A204.1 (cell line): ENCODE measurements at regions not wholly inside any gene's neighbourhood (a gene's known extent, or its start where the extent isn't known, plus 50 kb on each side); places are given as distances from the start of the nearest gene placed in this dataset.
"Not testable (repeated sequence)": the region's sequence is repeated elsewhere in the genome, so short reads cannot be mapped to it uniquely, and the experiment has no call there.

Experiments
- FAIRE-seq: peaks from 2 replicates; lab custom pipeline; 2012; peaks lifted over from hg19 to GRCh38; lab: Jason Lieb, UNC

GRCh38 chr13:69649063-69649392 lies 458.6 kb upstream of the ATXN8OS start:
- no peak for FAIRE-seq

GRCh38 chr13:69648340-69649062 lies 459.1 kb upstream of the ATXN8OS start:
- no peak for FAIRE-seq

DNA sequence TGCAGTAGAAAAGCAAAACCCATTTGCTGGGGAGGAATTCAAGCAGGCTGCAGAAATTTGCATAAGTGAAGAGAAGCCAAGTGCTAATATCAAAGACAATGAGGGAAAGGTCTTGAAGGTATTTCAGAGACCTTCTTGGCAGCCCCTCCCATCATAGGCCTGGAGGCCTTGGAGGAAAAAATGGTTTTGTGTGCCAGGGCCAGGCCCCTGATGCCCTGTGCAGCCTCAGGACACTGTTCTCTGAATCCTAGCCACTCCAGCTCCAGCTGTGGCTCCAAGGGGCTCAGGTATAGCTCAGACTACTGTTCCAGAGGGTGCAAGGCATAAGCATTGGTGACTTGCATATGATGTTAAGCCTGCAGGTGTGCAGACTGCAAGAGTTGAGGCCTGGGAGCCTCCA lies 463.2 kb upstream of the ATXN8OS start:
- FAIRE-seq = no peak

- no peak for FAIRE-seq
Measured at GRCh38 chr13:69641773-69642172, 465.9 kb upstream of the ATXN8OS start.

GRCh38 chr13:69633044-69633443 lies 474.6 kb upstream of the ATXN8OS start:
- peak; percentile 86 for FAIRE-seq

- FAIRE-seq = no peak
Measured at GRCh38 chr13:69623973-69624372, 483.7 kb upstream of the ATXN8OS start.

- no peak for FAIRE-seq
Measured at GRCh38 chr13:69619651-69620050, 488.0 kb upstream of the ATXN8OS start.

GRCh38 chr13:69618838-69619237 lies 488.8 kb upstream of the ATXN8OS start:
- FAIRE-seq = no peak

DNA sequence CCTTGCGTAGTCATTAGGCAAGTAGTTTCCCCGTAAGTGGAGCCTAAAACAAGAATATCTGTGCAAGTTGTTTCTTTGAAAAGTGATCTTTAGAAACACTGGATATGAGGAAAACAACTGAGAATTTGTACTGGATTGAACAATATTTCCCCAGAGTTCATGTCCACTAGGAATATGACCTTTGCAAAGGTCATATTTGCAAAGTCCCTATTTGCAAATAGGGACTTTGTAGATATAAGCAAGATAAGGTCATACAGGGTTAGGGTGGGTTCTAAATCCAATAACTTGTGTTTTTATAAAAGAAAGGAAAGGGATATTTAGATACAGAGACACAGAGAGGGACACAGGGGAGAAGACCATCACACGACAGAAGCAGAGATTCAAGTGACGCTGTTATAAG lies 489.2 kb upstream of the ATXN8OS start:
- no peak for FAIRE-seq

DNA sequence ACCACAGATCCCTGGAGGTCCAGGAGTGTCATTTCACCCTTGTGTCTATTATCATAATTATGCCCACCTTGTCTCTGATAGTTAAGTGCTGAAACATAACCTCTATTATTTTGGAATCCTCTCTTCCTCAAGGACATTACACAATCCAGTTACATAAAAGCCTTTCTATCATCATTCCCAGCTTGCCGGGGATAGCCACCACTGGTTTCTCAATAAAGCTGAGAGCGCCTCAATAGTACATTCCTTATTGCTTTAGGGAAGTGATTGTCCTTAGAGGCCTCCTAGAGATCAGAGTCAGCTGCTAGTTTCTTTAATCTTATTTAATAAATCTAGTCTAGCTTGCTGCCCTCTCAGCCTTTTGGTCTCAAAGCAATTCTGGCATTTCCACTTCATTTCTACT lies 490.0 kb upstream of the ATXN8OS start:
- no peak for FAIRE-seq

- FAIRE-seq = no peak
Measured at GRCh38 chr13:69616396-69616795, 491.2 kb upstream of the ATXN8OS start.

- FAIRE-seq = not testable (repeated sequence)
Measured at GRCh38 chr13:69615055-69615454, 492.6 kb upstream of the ATXN8OS start.

- FAIRE-seq = no peak
Measured at GRCh38 chr13:69604698-69605097, 502.9 kb upstream of the ATXN8OS start.

DNA sequence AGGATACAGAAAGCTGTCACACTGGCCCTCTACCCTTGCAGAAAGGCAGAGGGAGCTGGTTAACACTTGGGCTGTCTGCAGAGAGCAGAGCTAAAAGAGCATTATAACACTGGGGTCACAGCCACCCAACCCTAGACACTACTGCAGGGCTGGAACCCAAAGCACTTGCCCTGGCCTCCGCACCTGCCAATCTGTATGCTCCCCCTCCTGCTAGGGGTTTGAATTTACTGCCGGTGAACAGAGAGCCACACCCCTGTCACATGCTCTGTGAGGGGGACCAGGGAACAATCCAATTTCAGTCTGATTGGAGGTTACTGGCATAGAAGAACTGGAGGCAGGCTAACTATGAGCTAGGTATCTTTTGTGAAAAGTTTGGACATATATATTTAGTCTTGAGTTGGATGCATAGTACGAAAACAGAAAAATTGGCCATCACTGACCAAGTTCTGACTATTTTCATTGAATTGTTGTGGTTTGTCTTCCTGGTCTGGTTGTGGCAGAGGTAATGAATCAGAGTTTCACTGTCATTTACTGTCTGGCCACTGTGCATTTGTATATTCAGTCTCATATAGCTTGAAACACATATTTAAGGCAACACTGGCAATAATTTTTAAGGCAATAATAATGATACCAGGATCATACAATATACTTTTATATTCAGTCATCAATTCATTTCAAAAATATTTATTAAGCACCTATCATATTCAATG lies 504.3 kb upstream of the ATXN8OS start:
- no peak for FAIRE-seq

DNA sequence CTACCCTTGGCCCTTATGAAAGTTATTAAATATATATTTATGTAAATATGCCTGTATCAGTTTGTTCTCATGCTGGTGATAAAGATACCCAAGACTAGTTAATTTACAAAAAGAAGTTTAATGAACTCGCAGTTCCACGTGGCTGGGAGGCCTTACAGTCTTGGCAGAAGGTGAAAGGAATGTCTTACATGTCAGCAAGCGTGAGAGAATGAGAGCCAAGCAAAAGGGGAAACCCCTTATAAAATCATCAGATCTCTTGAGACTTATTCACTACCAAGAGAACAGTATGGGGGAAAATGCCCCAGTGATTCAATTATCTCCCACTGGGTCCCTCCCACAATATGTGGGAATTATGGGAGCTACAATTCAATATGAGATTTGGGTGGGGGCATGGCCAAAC lies 506.0 kb upstream of the ATXN8OS start:
- no peak for FAIRE-seq

GRCh38 chr13:69600811-69601210 lies 506.8 kb upstream of the ATXN8OS start:
- no peak for FAIRE-seq

GRCh38 chr13:69597088-69597487 lies 510.5 kb upstream of the ATXN8OS start:
- no peak for FAIRE-seq

DNA sequence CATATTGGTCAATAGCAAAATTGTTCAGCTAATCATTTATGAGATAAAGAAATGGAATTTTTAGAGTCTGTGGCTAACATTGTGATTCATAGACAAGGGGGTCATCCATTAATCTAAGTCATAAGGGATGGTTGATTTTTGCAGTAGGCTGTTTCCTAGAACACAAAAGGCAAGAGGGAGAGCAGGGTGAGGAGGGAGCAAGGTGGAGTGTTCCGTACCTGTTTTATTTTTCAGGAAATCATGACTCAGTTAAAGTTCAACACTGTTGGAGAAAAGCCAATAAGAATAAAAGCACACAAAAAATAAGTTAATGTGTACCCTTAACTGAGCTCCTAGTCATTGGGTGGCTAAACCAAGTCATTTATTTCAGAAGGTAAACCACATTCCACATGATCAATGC lies 512.4 kb upstream of the ATXN8OS start:
- FAIRE-seq = no peak

GRCh38 chr13:69591437-69591836 lies 516.2 kb upstream of the ATXN8OS start:
- no peak for FAIRE-seq

DNA sequence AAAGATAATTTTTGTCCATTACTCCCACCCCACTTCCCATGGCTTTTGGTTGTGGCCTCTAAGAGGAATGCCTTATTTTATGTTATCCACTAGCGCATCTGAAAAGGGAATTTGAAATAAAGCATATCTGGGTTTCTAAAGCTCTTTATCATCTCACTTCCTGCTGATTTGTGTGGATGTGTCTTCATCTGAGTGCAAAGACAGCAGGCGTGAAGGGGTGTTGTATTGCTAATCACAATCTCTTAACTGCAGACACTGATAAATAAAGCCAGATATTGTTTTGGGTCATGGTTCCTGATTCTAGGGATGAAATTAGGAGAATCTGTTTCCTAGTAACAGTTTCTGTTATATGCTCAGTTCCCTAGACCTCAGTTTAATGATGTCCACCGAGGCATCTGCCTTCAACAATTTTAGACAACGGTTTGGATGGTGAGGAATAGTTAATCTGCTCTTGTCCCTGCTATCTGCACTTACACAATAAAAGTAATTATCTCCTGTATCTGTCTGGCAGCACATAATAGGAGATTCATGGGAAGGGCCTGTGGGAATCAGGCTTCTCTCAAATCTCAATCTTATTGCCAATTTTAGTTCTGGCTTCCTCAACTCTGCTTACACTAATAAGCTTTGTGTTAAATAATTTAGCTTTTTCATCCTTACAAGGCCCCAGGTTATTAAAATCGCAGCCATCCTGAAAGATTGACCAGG lies 517.9 kb upstream of the ATXN8OS start:
- no peak for FAIRE-seq

DNA sequence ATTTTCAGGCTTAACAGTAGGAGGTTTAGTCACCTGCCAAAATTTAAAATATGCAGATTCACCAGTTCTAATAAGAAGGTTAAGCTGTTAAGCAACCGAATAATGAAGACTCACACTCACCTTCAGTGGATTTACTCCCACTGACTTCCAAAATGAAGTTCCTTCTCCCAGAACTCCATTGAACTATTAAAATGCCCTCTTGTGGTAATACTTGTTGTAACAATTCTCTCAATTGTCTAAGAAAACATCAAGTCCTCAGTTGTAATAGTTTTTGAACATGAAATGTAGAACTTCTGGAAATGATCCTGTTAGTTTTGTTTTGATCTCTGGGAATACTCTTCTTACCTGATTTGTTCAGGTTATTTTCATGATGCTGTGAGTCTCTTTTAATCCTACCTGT lies 522.0 kb upstream of the ATXN8OS start:
- no peak for FAIRE-seq

DNA sequence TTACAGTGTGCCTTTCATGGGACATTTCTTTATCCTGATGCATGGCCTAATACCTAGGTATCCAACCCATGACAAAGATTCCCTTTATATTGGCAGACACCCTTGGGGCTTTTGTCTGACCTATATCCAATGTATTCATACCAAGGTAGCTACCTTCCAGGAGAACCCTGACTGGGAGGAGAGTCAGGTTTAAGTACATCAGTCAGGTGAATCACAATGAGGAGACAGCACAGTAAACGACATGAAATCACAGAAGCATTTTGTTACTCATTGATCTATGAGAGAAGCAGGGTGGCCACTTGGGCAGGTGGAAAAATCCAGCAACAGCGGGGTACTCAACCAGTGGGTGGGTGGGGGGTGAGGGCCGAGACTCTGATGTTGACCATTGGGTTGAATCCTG lies 527.4 kb upstream of the ATXN8OS start:
- no peak for FAIRE-seq

DNA sequence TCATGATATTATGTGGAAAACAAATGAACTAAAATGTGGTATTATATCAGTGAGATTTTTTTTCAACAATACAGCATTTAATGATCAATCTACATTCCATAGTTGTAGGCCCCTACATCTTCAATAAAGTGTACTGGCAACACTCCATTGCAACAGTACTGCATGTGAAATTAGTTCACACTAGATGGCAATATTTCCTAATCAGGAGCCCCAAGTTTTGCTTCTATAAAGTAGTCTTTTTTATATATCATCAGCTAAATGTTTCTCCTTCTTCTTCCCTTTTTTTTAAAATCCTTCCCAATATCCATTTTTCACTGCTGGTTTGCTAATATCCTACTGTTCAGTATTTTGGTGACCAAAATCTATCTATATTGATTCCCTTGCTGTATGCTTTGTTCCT lies 528.3 kb upstream of the ATXN8OS start:
- no peak for FAIRE-seq
